Endodermal cell (in vitro differentiated cells): ENCODE measurements at regions not wholly inside any gene's neighbourhood (a gene's known extent, or its start where the extent isn't known, plus 50 kb on each side); places are given as distances from the start of the nearest gene placed in this dataset.

Experiments used
- DNase-seq: peaks from one replicate; pipeline ENCODE4 v3.0.0-alpha.2; 2017
- H3K27ac ChIP-seq: 2 replicates; pipeline ENCODE4 v1.5.1; 2013; ENCODE audit warnings: mild to moderate bottlenecking, low read depth, low read length, moderate library complexity
- H3K27me3 ChIP-seq: 2 replicates; pipeline ENCODE4 v1.6.1; 2013; ENCODE audit warnings: mild to moderate bottlenecking, low read length, moderate library complexity; ENCODE audit not compliant: insufficient read depth, control insufficient read depth, poor library complexity, severe bottlenecking
- H3K36me3 ChIP-seq: 2 replicates; pipeline ENCODE4 v1.7.0; 2013; ENCODE audit warnings: mild to moderate bottlenecking, low read length, moderate library complexity; ENCODE audit not compliant: control insufficient read depth, insufficient read depth
- H3K4me1 ChIP-seq: one replicate; pipeline ENCODE4 v1.7.0; 2013; ENCODE audit warnings: low read length; ENCODE audit not compliant: control insufficient read depth, insufficient read depth
- H3K4me3 ChIP-seq: 2 replicates; pipeline ENCODE4 v1.5.1; 2013; ENCODE audit warnings: mild to moderate bottlenecking, low read length, moderate library complexity
- H3K9ac ChIP-seq: 2 replicates; pipeline ENCODE4 v1.6.1; 2013; ENCODE audit warnings: mild to moderate bottlenecking, low read length, moderate library complexity; ENCODE audit not compliant: poor library complexity, severe bottlenecking; ENCODE audit errors: extremely low read depth
- H3K9me3 ChIP-seq: 2 replicates; pipeline ENCODE4 v1.6.1; 2013; ENCODE audit warnings: mild to moderate bottlenecking, low read length, moderate library complexity; ENCODE audit not compliant: control insufficient read depth
- H3K27ac Mint-ChIP-seq: 2 replicates; pipeline ENCODE4 v1.8.0; 2020; ENCODE audit warnings: mixed read lengths
- H3K27me3 Mint-ChIP-seq: 2 replicates; pipeline ENCODE4 v1.8.0; 2021; ENCODE audit warnings: mild to moderate bottlenecking, mixed read lengths; ENCODE audit not compliant: insufficient read depth
- H3K36me3 Mint-ChIP-seq: 2 replicates; pipeline ENCODE4 v1.8.0; 2020; ENCODE audit warnings: low read depth, mixed read lengths
- H3K4me1 Mint-ChIP-seq: 2 replicates; pipeline ENCODE4 v1.8.0; 2020; ENCODE audit warnings: mixed read lengths
- H3K4me3 Mint-ChIP-seq: 2 replicates; pipeline ENCODE4 v1.8.0; 2020; ENCODE audit warnings: mild to moderate bottlenecking, moderate library complexity, mixed read lengths
- H3K9me3 Mint-ChIP-seq: 2 replicates; pipeline ENCODE4 v1.8.0; 2020; ENCODE audit warnings: mild to moderate bottlenecking, mixed read lengths
- CTCF ChIP-seq: fragments of 200-600 bp; sonication (generic); conservative IDR thresholded peaks from 2 replicates; pipeline ENCODE4 v1.5.0; 2021; ENCODE audit warnings: antibody characterized with exemption, mild to moderate bottlenecking
- WGBS, 2 experiments: methylation state at CpG; one replicate each; pipeline versions ENCODE4 v1.1.5 to v1.1.7; 2013; ENCODE audit warnings: missing lambda C conversion rate in 2 of 2, mixed read lengths in 1 of 2; ENCODE audit not compliant: insufficient coverage in 1 of 2, insufficient read length in 1 of 2; 5-methylcytosine and 5-hydroxymethylcytosine counted together

GRCh38 chr2:228303960-228304359 lies 122.5 kb upstream of the SPHKAP start:
- 95 to 100% methylated on average over 3 of the region's 3 CpGs for WGBS, 2 experiments
- H3K27me3 ChIP-seq, result no peaks in the 10 kb centered on the region
- no peak for DNase-seq
- H3K4me3 ChIP-seq, result no peak overlapping the region
- Mint-ChIP-seq H3K36me3 (no peaks in the 10 kb centered on the region), H3K27me3 (no peaks in the 10 kb centered on the region), H3K4me1 (no peaks in the 10 kb centered on the region), H3K9me3 (no peaks in the 10 kb centered on the region), H3K4me3 (no peak overlapping the region), H3K27ac (no peak overlapping the region)
- H3K36me3 ChIP-seq, result no peaks in the 10 kb centered on the region
- no peak overlapping the region for H3K9ac ChIP-seq
- no peaks in the 10 kb centered on the region for H3K9me3 ChIP-seq
- H3K4me1 ChIP-seq, result no peaks in the 10 kb centered on the region
- no peak overlapping the region for H3K27ac ChIP-seq
- TF ChIP-seq CTCF, result no peak

GRCh38 chr2:228283491-228284171 lies 102.1 kb upstream of the SPHKAP start:
- Mint-ChIP-seq H3K4me1 (no peaks in the 10 kb centered on the region), H3K9me3 (no peaks in the 10 kb centered on the region), H3K4me3 (no peak overlapping the region), H3K27ac (no peak overlapping the region), H3K36me3 (no peaks in the 10 kb centered on the region), H3K27me3 (no peaks in the 10 kb centered on the region)
- H3K36me3 ChIP-seq, result no peaks in the 10 kb centered on the region
- WGBS, 2 experiments, result 86 to 100% methylated on average over 1 to 3 of the region's 3 CpGs
- no peaks in the 10 kb centered on the region for H3K27me3 ChIP-seq
- no peak overlapping the region for H3K9ac ChIP-seq
- TF ChIP-seq CTCF, result no peak
- H3K4me3 ChIP-seq, result no peak overlapping the region
- no peak overlapping the region for H3K27ac ChIP-seq
- no peak for DNase-seq
- no peaks in the 10 kb centered on the region for H3K4me1 ChIP-seq
- H3K9me3 ChIP-seq, result no peaks in the 10 kb centered on the region

GRCh38 chr2:228282376-228282775 lies 100.9 kb upstream of the SPHKAP start:
- Histone ChIP-seq H3K9me3 (no peaks in the 10 kb centered on the region), H3K36me3 (no peaks in the 10 kb centered on the region), H3K9ac (no peak overlapping the region), H3K27me3 (no peaks in the 10 kb centered on the region), H3K4me1 (no peaks in the 10 kb centered on the region), H3K4me3 (no peak overlapping the region), H3K27ac (no peak overlapping the region)
- no peak for DNase-seq
- no peaks in the 10 kb centered on the region for H3K27me3 Mint-ChIP-seq
- no peak overlapping the region for H3K4me3 Mint-ChIP-seq
- no peaks in the 10 kb centered on the region for H3K36me3 Mint-ChIP-seq
- no peaks in the 10 kb centered on the region for H3K4me1 Mint-ChIP-seq
- no peaks in the 10 kb centered on the region for H3K9me3 Mint-ChIP-seq
- no peak for TF ChIP-seq CTCF
- no peak overlapping the region for H3K27ac Mint-ChIP-seq
- WGBS, 2 experiments, result 90 to 95% methylated on average over 2 of the region's 2 CpGs
